ENCODE measurements at regions not wholly inside any gene's neighbourhood (a gene's known extent, or its start where the extent isn't known, plus 50 kb on each side); places are given as distances from the start of the nearest gene placed in this dataset.

GRCh38 chr2:181314551-181314950 is 142.6 kb upstream of the ITGA4 start:
- Histone ChIP-seq H3K27me3 (no peaks in the 10 kb centered on the region), H3K9me3 (no peaks in the 10 kb centered on the region), H3K4me3 (no peak overlapping the region), H3K36me3 (no peaks in the 10 kb centered on the region), H3K4me1 (peaks cover 0 to 44% (median 0%) of the 10 kb centered on the region in 12 donors), H3K27ac (no peak overlapping the region)
- ATAC-seq (no peak), DNase-seq (no peak)
- intact Hi-C loops (cut with DNase I), result loop anchor here in 1 of 10 donors (10.0 kb wide), 1 partner anchor 140 kb away; the partner anchor contains the start of gene ITGA4
- no peak for TF ChIP-seq CTCF (IDR thresholded peaks at IDR 0.05)
- no peak for TF ChIP-seq POLR2A (IDR thresholded peaks at IDR 0.05)

DNA sequence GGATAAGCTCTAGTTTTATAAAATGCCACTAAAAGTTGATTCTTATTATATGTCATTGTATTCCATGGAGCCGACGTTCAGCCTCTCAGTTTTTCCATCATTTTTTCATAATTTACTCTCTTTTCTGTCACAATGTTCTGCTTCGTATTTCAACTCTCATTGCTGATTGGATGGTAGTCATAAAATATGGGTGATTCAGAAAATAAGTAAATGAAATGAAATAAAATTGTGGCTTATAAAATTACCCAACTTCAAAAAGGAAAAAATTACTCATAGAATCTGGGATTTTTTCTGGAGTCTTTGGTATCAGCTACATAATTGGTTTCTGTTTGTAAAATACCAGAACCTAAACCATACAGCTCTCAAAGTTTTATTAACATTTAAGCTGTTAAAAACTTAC is 139.7 kb upstream of the ITGA4 start:
- intact Hi-C loops (cut with DNase I), result loop anchor here in 1 of 10 donors (10.0 kb wide), 1 partner anchor 137 kb away; the partner anchor contains the start of gene ITGA4

DNA sequence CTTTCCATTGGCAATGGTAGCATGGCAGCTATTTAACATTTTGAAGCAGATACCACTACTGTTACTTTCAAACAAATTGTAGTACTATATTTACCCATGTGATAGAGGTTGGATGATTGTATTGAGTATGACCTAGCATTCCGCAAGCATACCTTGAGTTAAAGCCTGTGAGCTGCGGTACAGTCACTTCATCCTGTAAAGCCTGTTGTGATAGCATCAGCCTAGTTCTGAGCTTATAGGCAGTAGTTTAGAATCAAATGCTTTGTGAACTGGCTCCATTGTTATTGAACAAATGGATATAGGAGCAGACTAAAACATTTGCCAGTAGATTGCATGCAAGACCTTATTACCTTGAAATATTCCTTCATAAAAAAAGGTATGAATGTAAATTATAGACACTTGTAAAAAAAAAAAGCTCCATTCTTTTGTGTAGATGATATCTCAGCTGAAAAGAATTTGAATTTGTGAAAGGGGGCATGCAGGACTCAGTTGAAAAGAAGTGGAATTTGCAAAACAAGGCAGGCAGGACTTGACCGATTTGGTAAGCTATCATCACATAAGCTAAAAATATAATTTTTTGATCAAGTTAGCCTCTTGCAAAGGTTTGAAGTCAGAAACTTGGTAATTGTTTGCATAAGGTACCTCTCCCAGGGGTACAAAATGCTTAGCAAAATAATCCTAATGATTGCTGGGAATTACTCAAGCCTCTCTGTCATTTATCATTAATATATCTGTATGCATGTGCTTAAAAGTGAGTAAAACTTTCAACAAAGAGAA is 138.5 kb upstream of the ITGA4 start:
- ATAC-seq, result no peak
- H3K27me3 ChIP-seq, result no peaks in the 10 kb centered on the region
- H3K4me1 ChIP-seq, result peaks cover 0 to 12% (median 0%) of the 10 kb centered on the region in 12 donors
- no peak for DNase-seq
- WGBS, 4 donors, result 88 to 94% (median 92%) methylated on average over 3 of the region's 3 CpGs
- no peaks in the 10 kb centered on the region for H3K36me3 ChIP-seq
- TF ChIP-seq CTCF (IDR thresholded peaks at IDR 0.05) (no peak), POLR2A (IDR thresholded peaks at IDR 0.05) (no peak)
- no peaks in the 10 kb centered on the region for H3K9me3 ChIP-seq
- intact Hi-C loops (cut with DNase I), result loop anchor here in 1 of 10 donors (10.0 kb wide), 1 partner anchor 136 kb away; the partner anchor contains the start of gene ITGA4
- no peak overlapping the region for H3K27ac ChIP-seq
- H3K4me3 ChIP-seq, result no peak overlapping the region

More for the DNA sequence above, 139.7 kb upstream of the ITGA4 start:
- Histone ChIP-seq H3K4me3 (no peak overlapping the region), H3K27me3 (no peaks in the 10 kb centered on the region), H3K36me3 (no peaks in the 10 kb centered on the region), H3K27ac (no peak overlapping the region), H3K4me1 (peaks cover 0 to 22% (median 0%) of the 10 kb centered on the region in 12 donors), H3K9me3 (no peaks in the 10 kb centered on the region)
- ATAC-seq, result no peak
- TF ChIP-seq CTCF (IDR thresholded peaks at IDR 0.05) (no peak), POLR2A (IDR thresholded peaks at IDR 0.05) (no peak)
- DNase-seq, result no peak
- WGBS, 4 donors, result 81 to 87% (median 84%) methylated on average over 3 of the region's 3 CpGs

GRCh38 chr2:181319286-181319685 is 137.9 kb upstream of the ITGA4 start:
- H3K36me3 ChIP-seq, result no peaks in the 10 kb centered on the region
- TF ChIP-seq CTCF (IDR thresholded peaks at IDR 0.05), result no peak
- TF ChIP-seq POLR2A (IDR thresholded peaks at IDR 0.05), result no peak
- DNase-seq (no peak), ATAC-seq (no peak)
- H3K4me1 ChIP-seq, result peaks cover 0 to 6% (median 0%) of the 10 kb centered on the region in 12 donors
- H3K27ac ChIP-seq, result no peak overlapping the region
- H3K9me3 ChIP-seq, result no peaks in the 10 kb centered on the region
- H3K4me3 ChIP-seq, result no peak overlapping the region
- intact Hi-C loops (cut with DNase I), result loop anchor here in 1 of 10 donors (10.0 kb wide), 1 partner anchor 136 kb away; the partner anchor contains the start of gene ITGA4
- no peaks in the 10 kb centered on the region for H3K27me3 ChIP-seq

Data from heart left ventricle (tissue), 16 donors.